ENCODE measurements at regions not wholly inside any gene's neighbourhood (a gene's known extent, or its start where the extent isn't known, plus 50 kb on each side); places are given as distances from the start of the nearest gene placed in this dataset.
A peak's percentile ranks its signal among the peaks of the same experiment; 100 is the strongest.

- DNase-seq (no peak), ATAC-seq (peak in 1 of 4 donors; percentile 28)
- no peaks in the 10 kb centered on the region for H3K36me3 ChIP-seq
- H3K9me3 ChIP-seq = no peaks in the 10 kb centered on the region
- no peaks in the 10 kb centered on the region for H3K27me3 ChIP-seq
- H3K4me1 ChIP-seq = no peaks in the 10 kb centered on the region
- intact Hi-C loops (cut with DNase I) = no loop called here
- no peak for TF ChIP-seq POLR2A (IDR thresholded peaks at IDR 0.05)
- TF ChIP-seq CTCF (IDR thresholded peaks at IDR 0.05) = peak in 2 of 4 donors; percentile 6 to 13
- no peak overlapping the region for H3K4me3 ChIP-seq
- H3K27ac ChIP-seq = no peak overlapping the region
- WGBS (ENCODE audit: insufficient coverage, low coverage, low lambda C conversion rate, missing lambda C conversion rate) = 69% methylated on average over 2 of the region's 2 CpGs
These were observed 209.0 kb downstream of the PPARGC1A start for GRCh38 chr4:23680671-23681518.

- no peak overlapping the region for H3K27ac ChIP-seq
- no peak overlapping the region for H3K4me3 ChIP-seq
- H3K36me3 ChIP-seq = no peaks in the 10 kb centered on the region
- H3K4me1 ChIP-seq = no peaks in the 10 kb centered on the region
- DNase-seq (no peak), ATAC-seq (peak; percentile 56 to 91 (median 83))
- TF ChIP-seq CTCF (IDR thresholded peaks at IDR 0.05) (no peak), POLR2A (IDR thresholded peaks at IDR 0.05) (no peak)
- intact Hi-C loops (cut with DNase I) = no loop called here
- 19% methylated on average over 1 of the region's 1 CpG for WGBS (ENCODE audit: insufficient coverage, low coverage, low lambda C conversion rate, missing lambda C conversion rate)
- H3K9me3 ChIP-seq = no peaks in the 10 kb centered on the region
- H3K27me3 ChIP-seq = no peaks in the 10 kb centered on the region
These were observed 215.2 kb downstream of the PPARGC1A start for GRCh38 chr4:23674694-23675093.

- DNase-seq (no peak), ATAC-seq (no peak)
- Histone ChIP-seq H3K9me3 (no peaks in the 10 kb centered on the region), H3K27ac (no peak overlapping the region), H3K27me3 (no peaks in the 10 kb centered on the region), H3K4me1 (no peaks in the 10 kb centered on the region), H3K36me3 (no peaks in the 10 kb centered on the region), H3K4me3 (no peak overlapping the region)
- WGBS (ENCODE audit: insufficient coverage, low coverage, low lambda C conversion rate, missing lambda C conversion rate) = 69% methylated on average over 3 of the region's 3 CpGs
- TF ChIP-seq POLR2A (IDR thresholded peaks at IDR 0.05) (no peak), CTCF (IDR thresholded peaks at IDR 0.05) (no peak)
- intact Hi-C loops (cut with DNase I) = no loop called here
These were observed 222.2 kb downstream of the PPARGC1A start for GRCh38 chr4:23667659-23668058.

- H3K4me1 ChIP-seq = no peaks in the 10 kb centered on the region
- TF ChIP-seq POLR2A (IDR thresholded peaks at IDR 0.05) (no peak), CTCF (IDR thresholded peaks at IDR 0.05) (no peak)
- H3K36me3 ChIP-seq = no peaks in the 10 kb centered on the region
- H3K9me3 ChIP-seq = no peaks in the 10 kb centered on the region
- no peak for DNase-seq
- no peak overlapping the region for H3K27ac ChIP-seq
- 69% methylated on average over 2 of the region's 2 CpGs for WGBS (ENCODE audit: insufficient coverage, low coverage, low lambda C conversion rate, missing lambda C conversion rate)
- intact Hi-C loops (cut with DNase I) = no loop called here
- no peak overlapping the region for H3K4me3 ChIP-seq
- ATAC-seq = no peak
- no peaks in the 10 kb centered on the region for H3K27me3 ChIP-seq
These were observed 229.0 kb downstream of the PPARGC1A start for GRCh38 chr4:23660865-23661264.
